Fibroblast of lung (primary cell): ENCODE measurements at regions not wholly inside any gene's neighbourhood (a gene's known extent, or its start where the extent isn't known, plus 50 kb on each side); places are given as distances from the start of the nearest gene placed in this dataset.

Source experiments
- EZH2 ChIP-seq: IDR thresholded peaks from 2 replicates; pipeline ENCODE4 v1.5.1; 2012; ENCODE audit warnings: low read length, control low read depth, mild to moderate bottlenecking; ENCODE audit errors: missing control alignments
- TF ChIP-seq, protein P1 (sequence below), 2 donors: IDR thresholded peaks in 1 of 2; conservative IDR thresholded peaks in 1 of 2; 1 replicate in 1 of 2; 2 replicates in 1 of 2; pipeline ENCODE4 v1.5.1; 2011 to 2012; ENCODE audit warnings: low read length in 2 of 2, control low read depth in 1 of 2, inconsistent platforms in 1 of 2, low read depth in 1 of 2, mild to moderate bottlenecking in 1 of 2

DNA sequence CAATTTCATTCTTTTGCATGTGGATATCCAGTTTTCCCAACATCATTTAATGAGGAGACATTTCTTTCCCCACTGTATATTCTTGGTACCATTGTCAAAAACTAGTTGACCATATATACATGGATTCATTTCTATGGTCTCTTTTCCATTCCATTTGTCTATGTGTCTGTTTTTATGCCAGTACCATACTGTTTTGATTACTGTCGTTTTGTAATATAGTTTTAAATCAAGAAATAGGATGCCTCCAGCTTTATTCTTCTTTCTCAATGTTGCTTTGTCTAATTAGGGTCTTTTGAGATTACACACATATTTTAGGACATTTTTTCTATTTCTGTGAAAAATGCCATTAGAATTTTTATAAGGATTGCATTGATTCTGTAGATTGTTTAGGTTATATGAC lies 177.5 kb upstream of the POU2AF2 start:
- TF ChIP-seq, protein P1, sequence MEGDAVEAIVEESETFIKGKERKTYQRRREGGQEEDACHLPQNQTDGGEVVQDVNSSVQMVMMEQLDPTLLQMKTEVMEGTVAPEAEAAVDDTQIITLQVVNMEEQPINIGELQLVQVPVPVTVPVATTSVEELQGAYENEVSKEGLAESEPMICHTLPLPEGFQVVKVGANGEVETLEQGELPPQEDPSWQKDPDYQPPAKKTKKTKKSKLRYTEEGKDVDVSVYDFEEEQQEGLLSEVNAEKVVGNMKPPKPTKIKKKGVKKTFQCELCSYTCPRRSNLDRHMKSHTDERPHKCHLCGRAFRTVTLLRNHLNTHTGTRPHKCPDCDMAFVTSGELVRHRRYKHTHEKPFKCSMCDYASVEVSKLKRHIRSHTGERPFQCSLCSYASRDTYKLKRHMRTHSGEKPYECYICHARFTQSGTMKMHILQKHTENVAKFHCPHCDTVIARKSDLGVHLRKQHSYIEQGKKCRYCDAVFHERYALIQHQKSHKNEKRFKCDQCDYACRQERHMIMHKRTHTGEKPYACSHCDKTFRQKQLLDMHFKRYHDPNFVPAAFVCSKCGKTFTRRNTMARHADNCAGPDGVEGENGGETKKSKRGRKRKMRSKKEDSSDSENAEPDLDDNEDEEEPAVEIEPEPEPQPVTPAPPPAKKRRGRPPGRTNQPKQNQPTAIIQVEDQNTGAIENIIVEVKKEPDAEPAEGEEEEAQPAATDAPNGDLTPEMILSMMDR (conservative IDR thresholded peaks at IDR 0.05 in 1 of 2, IDR thresholded peaks at IDR 0.05 in 1 of 2; ENCODE audit: low read depth in 1 of 2, low read length in 2 of 2): no peak
- TF ChIP-seq EZH2: no peak
